Adrenal gland (tissue), 9 donors: ENCODE measurements at regions not wholly inside any gene's neighbourhood (a gene's known extent, or its start where the extent isn't known, plus 50 kb on each side); places are given as distances from the start of the nearest gene placed in this dataset.
"Not testable (repeated sequence)": the region's sequence is repeated elsewhere in the genome, so short reads cannot be mapped to it uniquely, and the experiment has no call there.

Source experiments
- DNase-seq, 7 donors: peaks; one replicate each; pipeline ENCODE4 v3.0.0-alpha.2; 2019 to 2020
- H3K27ac ChIP-seq, 5 donors: fragments of 200-600 bp; sonication (generic) in 4 of 5; 1 replicate in 3 of 5; 2 replicates in 2 of 5; pipeline versions ENCODE4 v1.5.1 to v1.8.0; 2016 to 2020; ENCODE audit warnings: mild to moderate bottlenecking in 1 of 5
- H3K27me3 ChIP-seq: fragments of 200-600 bp; 2 replicates; pipeline ENCODE4 v1.8.0; 2021
- H3K36me3 ChIP-seq, 2 donors: fragments of 200-600 bp; replicated peaks in 1 of 2; 1 replicate in 1 of 2; 2 replicates in 1 of 2; pipeline versions ENCODE4 v1.5.1 to v1.8.0; 2018 to 2022
- H3K4me1 ChIP-seq, 2 donors: fragments of 200-600 bp; replicated peaks in 1 of 2; 1 replicate in 1 of 2; 2 replicates in 1 of 2; pipeline versions ENCODE4 v1.5.1 to v1.8.0; 2018 to 2021
- H3K4me3 ChIP-seq, 4 donors: fragments of 200-600 bp; sonication (generic) in 3 of 4; one replicate each; pipeline ENCODE4 v1.5.1; 2016 to 2018
- H3K9me3 ChIP-seq, 3 donors: fragments of 200-600 bp; sonication (generic) in 1 of 3; replicated peaks in 1 of 3; 1 replicate in 2 of 3; 2 replicates in 1 of 3; pipeline versions ENCODE4 v1.5.1 to v1.8.0; 2016 to 2021
- CTCF ChIP-seq, 6 experiments: fragments of 450-650 bp in 4 of 6; fragments of 200-600 bp in 2 of 6; sonication (generic) in 1 of 6; IDR thresholded peaks; 1 replicate in 5 of 6; 2 replicates in 1 of 6; pipeline versions ENCODE4 v1.5.1 to v1.8.0; 2016 to 2021; ENCODE audit warnings: antibody characterized with exemption in 6 of 6, mild to moderate bottlenecking in 2 of 6, moderate library complexity in 1 of 6
- POLR2A ChIP-seq, 2 donors: fragments of 450-650 bp; IDR thresholded peaks; one replicate each; pipeline ENCODE4 v1.6.1; 2017; ENCODE audit warnings: antibody characterized with exemption in 2 of 2, mild to moderate bottlenecking in 2 of 2, moderate library complexity in 1 of 2
- WGBS, 4 donors: extraction: QIAGEN DNeasy Blood & Tissue Kit in 2 of 4; methylation state at CpG; one replicate each; pipeline versions ENCODE4 v1.1.5 to v1.1.7; 2013 to 2017; 5-methylcytosine and 5-hydroxymethylcytosine counted together
- intact Hi-C, 2 donors: fragments of 100-400 bp; cut with DNase I; formaldehyde crosslinking; loops; one replicate each; pipeline versions ENCODE4 v1.14.1 to v1.15.0; 2022 to 2023
- donor health status: healthy with polysubstance abuse.
- donor health status: Bipolar disorder and iron deficiency.
- donor health status: DM: yes; HTN: yes; CAD: no.
- donor health status: DM: no; HTN: no; CAD: no.
- donor health status: DM: no; HTN: no; CAD: no.

GRCh38 chr10:77740396-77740795 lies 102.8 kb upstream of the KCNMA1 start:
- H3K27ac ChIP-seq, H3K27me3 ChIP-seq, H3K36me3 ChIP-seq, H3K4me1 ChIP-seq, intact Hi-C loops, H3K4me3 ChIP-seq, DNase-seq, H3K9me3 ChIP-seq: not testable (repeated sequence)
- WGBS, 4 donors: 91 to 99% (median 98%) methylated on average over 3 of the region's 3 CpGs

- H3K27me3 ChIP-seq: no peaks in the 10 kb centered on the region
- intact Hi-C loops: no loop called here
- peaks cover 0 to 7% of the 10 kb centered on the region in 2 donors for H3K4me1 ChIP-seq
- H3K27ac ChIP-seq: no peak overlapping the region
- H3K36me3 ChIP-seq: no peaks in the 10 kb centered on the region
- no peak overlapping the region for H3K4me3 ChIP-seq
- DNase-seq: no peak
- TF ChIP-seq POLR2A (IDR thresholded peaks at IDR 0.05): no peak
- TF ChIP-seq CTCF (IDR thresholded peaks at IDR 0.05): no peak
- H3K9me3 ChIP-seq: no peaks in the 10 kb centered on the region
- WGBS, 4 donors: 72 to 89% (median 86%) methylated on average over 2 of the region's 2 CpGs
Measured at GRCh38 chr10:77738496-77739158, 101.0 kb upstream of the KCNMA1 start.

GRCh38 chr10:77737608-77738007 lies 100.0 kb upstream of the KCNMA1 start:
- WGBS, 4 donors: 80 to 81% (median 80%) methylated on average over 2 of the region's 2 CpGs
- DNase-seq: no peak
- Histone ChIP-seq H3K27me3 (no peaks in the 10 kb centered on the region), H3K36me3 (no peaks in the 10 kb centered on the region), H3K27ac (no peak overlapping the region), H3K9me3 (no peaks in the 10 kb centered on the region), H3K4me1 (peaks cover 0 to under 1% of the 10 kb centered on the region in 2 donors), H3K4me3 (no peak overlapping the region)
- TF ChIP-seq CTCF (IDR thresholded peaks at IDR 0.05) (no peak), POLR2A (IDR thresholded peaks at IDR 0.05) (no peak)
- intact Hi-C loops: no loop called here

GRCh38 chr10:77735136-77735535 lies 97.5 kb upstream of the KCNMA1 start:
- H3K36me3 ChIP-seq, H3K4me3 ChIP-seq, DNase-seq, H3K9me3 ChIP-seq, intact Hi-C loops, H3K27me3 ChIP-seq, H3K27ac ChIP-seq, H3K4me1 ChIP-seq: not testable (repeated sequence)
- 66 to 80% (median 74%) methylated on average over 5 of the region's 5 CpGs for WGBS, 4 donors

GRCh38 chr10:77732213-77733003 lies 94.8 kb upstream of the KCNMA1 start:
- H3K27ac ChIP-seq: no peak overlapping the region
- no peaks in the 10 kb centered on the region for H3K36me3 ChIP-seq
- no peaks in the 10 kb centered on the region for H3K4me1 ChIP-seq
- 81 to 87% (median 84%) methylated on average over 16 to 23 of the region's 23 CpGs for WGBS, 4 donors
- TF ChIP-seq CTCF (IDR thresholded peaks at IDR 0.05) (no peak), POLR2A (IDR thresholded peaks at IDR 0.05) (no peak)
- no peaks in the 10 kb centered on the region for H3K27me3 ChIP-seq
- DNase-seq: no peak
- H3K4me3 ChIP-seq: no peak overlapping the region
- no peaks in the 10 kb centered on the region for H3K9me3 ChIP-seq
- intact Hi-C loops: no loop called here
